ENCODE measurements at regions not wholly inside any gene's neighbourhood (a gene's known extent, or its start where the extent isn't known, plus 50 kb on each side); places are given as distances from the start of the nearest gene placed in this dataset.

GRCh38 chr1:177596485-177596884 is 373.4 kb downstream of the SEC16B start:
- no peaks in the 10 kb centered on the region for H3K9me3 Mint-ChIP-seq
- no peaks in the 10 kb centered on the region for H3K36me3 Mint-ChIP-seq (ENCODE audit: low read depth)
- no peaks in the 10 kb centered on the region for H3K27me3 Mint-ChIP-seq (ENCODE audit: low read depth)
- H3K27ac Mint-ChIP-seq: no peak overlapping the region
- no peak overlapping the region for H3K4me3 Mint-ChIP-seq
- intact Hi-C loops (cut with micrococcal nuclease): no loop called here
- CTCF ChIA-PET: no interaction called here
- no peaks in the 10 kb centered on the region for H3K4me1 Mint-ChIP-seq (ENCODE audit: low read depth)
- DNase-seq: no peak

- H3K36me3 Mint-ChIP-seq (ENCODE audit: low read depth): no peaks in the 10 kb centered on the region
- DNase-seq: no peak
- peaks cover under 1% of the 10 kb centered on the region for H3K9me3 Mint-ChIP-seq
- no peaks in the 10 kb centered on the region for H3K27me3 Mint-ChIP-seq (ENCODE audit: low read depth)
- H3K4me1 Mint-ChIP-seq (ENCODE audit: low read depth): no peaks in the 10 kb centered on the region
- H3K27ac Mint-ChIP-seq: no peak overlapping the region
- intact Hi-C loops (cut with micrococcal nuclease): no loop called here
- H3K4me3 Mint-ChIP-seq: no peak overlapping the region
- CTCF ChIA-PET: no interaction called here
These were observed 376.8 kb downstream of the SEC16B start for GRCh38 chr1:177593105-177593504.

- H3K4me1 Mint-ChIP-seq (ENCODE audit: low read depth): no peaks in the 10 kb centered on the region
- no peak for DNase-seq
- H3K36me3 Mint-ChIP-seq (ENCODE audit: low read depth): no peaks in the 10 kb centered on the region
- H3K27me3 Mint-ChIP-seq (ENCODE audit: low read depth): no peaks in the 10 kb centered on the region
- intact Hi-C loops (cut with micrococcal nuclease): no loop called here
- H3K4me3 Mint-ChIP-seq: no peak overlapping the region
- H3K27ac Mint-ChIP-seq: no peak overlapping the region
- CTCF ChIA-PET: no interaction called here
- H3K9me3 Mint-ChIP-seq: peaks cover 2% of the 10 kb centered on the region
These were observed 377.2 kb downstream of the SEC16B start for GRCh38 chr1:177592624-177593023.

GRCh38 chr1:177591155-177591554 is 378.7 kb downstream of the SEC16B start:
- H3K27me3 Mint-ChIP-seq (ENCODE audit: low read depth): no peaks in the 10 kb centered on the region
- peaks cover 2% of the 10 kb centered on the region for H3K9me3 Mint-ChIP-seq

GRCh38 chr1:177589166-177589565 is 380.7 kb downstream of the SEC16B start:
- no peak overlapping the region for H3K27ac Mint-ChIP-seq
- no peaks in the 10 kb centered on the region for H3K36me3 Mint-ChIP-seq (ENCODE audit: low read depth)
- DNase-seq: no peak
- no peak overlapping the region for H3K4me3 Mint-ChIP-seq
- intact Hi-C loops (cut with micrococcal nuclease): no loop called here
- no peaks in the 10 kb centered on the region for H3K4me1 Mint-ChIP-seq (ENCODE audit: low read depth)
- H3K9me3 Mint-ChIP-seq: peaks cover 2% of the 10 kb centered on the region
- CTCF ChIA-PET: no interaction called here
- H3K27me3 Mint-ChIP-seq (ENCODE audit: low read depth): no peaks in the 10 kb centered on the region

More at GRCh38 chr1:177591155-177591554, 378.7 kb downstream of the SEC16B start:
- H3K4me1 Mint-ChIP-seq (ENCODE audit: low read depth): no peaks in the 10 kb centered on the region
- H3K4me3 Mint-ChIP-seq: no peak overlapping the region
- CTCF ChIA-PET: no interaction called here
- intact Hi-C loops (cut with micrococcal nuclease): no loop called here
- no peaks in the 10 kb centered on the region for H3K36me3 Mint-ChIP-seq (ENCODE audit: low read depth)
- H3K27ac Mint-ChIP-seq: no peak overlapping the region
- DNase-seq: no peak

- peaks cover 2% of the 10 kb centered on the region for H3K9me3 Mint-ChIP-seq
These were observed 383.4 kb downstream of the SEC16B start for GRCh38 chr1:177586429-177586828.

GRCh38 chr1:177585302-177586220 is 384.3 kb downstream of the SEC16B start:
- Mint-ChIP-seq H3K4me3 (no peak overlapping the region), H3K9me3 (peaks cover 2% of the 10 kb centered on the region), H3K36me3 (ENCODE audit: low read depth) (no peaks in the 10 kb centered on the region), H3K27ac (no peak overlapping the region), H3K4me1 (ENCODE audit: low read depth) (no peaks in the 10 kb centered on the region), H3K27me3 (ENCODE audit: low read depth) (no peaks in the 10 kb centered on the region)
- DNase-seq: no peak
- CTCF ChIA-PET: no interaction called here
- intact Hi-C loops (cut with micrococcal nuclease): no loop called here

More at GRCh38 chr1:177586429-177586828, 383.4 kb downstream of the SEC16B start:
- H3K36me3 Mint-ChIP-seq (ENCODE audit: low read depth): no peaks in the 10 kb centered on the region
- intact Hi-C loops (cut with micrococcal nuclease): no loop called here
- CTCF ChIA-PET: no interaction called here
- H3K27ac Mint-ChIP-seq: no peak overlapping the region
- no peaks in the 10 kb centered on the region for H3K4me1 Mint-ChIP-seq (ENCODE audit: low read depth)
- DNase-seq: no peak
- H3K4me3 Mint-ChIP-seq: no peak overlapping the region
- H3K27me3 Mint-ChIP-seq (ENCODE audit: low read depth): no peaks in the 10 kb centered on the region

- Mint-ChIP-seq H3K9me3 (peaks cover 5% of the 10 kb centered on the region), H3K4me3 (no peak overlapping the region), H3K27me3 (ENCODE audit: low read depth) (no peaks in the 10 kb centered on the region), H3K27ac (no peak overlapping the region), H3K36me3 (ENCODE audit: low read depth) (no peaks in the 10 kb centered on the region), H3K4me1 (ENCODE audit: low read depth) (no peaks in the 10 kb centered on the region)
- CTCF ChIA-PET: no interaction called here
- DNase-seq: no peak
- intact Hi-C loops (cut with micrococcal nuclease): no loop called here
These were observed 396.0 kb downstream of the SEC16B start for GRCh38 chr1:177573901-177574300.

- H3K27me3 Mint-ChIP-seq (ENCODE audit: low read depth): no peaks in the 10 kb centered on the region
- intact Hi-C loops (cut with micrococcal nuclease): no loop called here
- H3K27ac Mint-ChIP-seq: no peak overlapping the region
- H3K36me3 Mint-ChIP-seq (ENCODE audit: low read depth): no peaks in the 10 kb centered on the region
- no peaks in the 10 kb centered on the region for H3K4me1 Mint-ChIP-seq (ENCODE audit: low read depth)
- peaks cover 5% of the 10 kb centered on the region for H3K9me3 Mint-ChIP-seq
- no peak overlapping the region for H3K4me3 Mint-ChIP-seq
- CTCF ChIA-PET: no interaction called here
- no peak for DNase-seq
These were observed 398.3 kb downstream of the SEC16B start for GRCh38 chr1:177571485-177572076.

- CTCF ChIA-PET: no interaction called here
- no peaks in the 10 kb centered on the region for H3K27me3 Mint-ChIP-seq (ENCODE audit: low read depth)
- no peak overlapping the region for H3K27ac Mint-ChIP-seq
- H3K9me3 Mint-ChIP-seq: peaks cover 5% of the 10 kb centered on the region
- H3K4me3 Mint-ChIP-seq: no peak overlapping the region
- no peaks in the 10 kb centered on the region for H3K36me3 Mint-ChIP-seq (ENCODE audit: low read depth)
- DNase-seq: no peak
- H3K4me1 Mint-ChIP-seq (ENCODE audit: low read depth): no peaks in the 10 kb centered on the region
- intact Hi-C loops (cut with micrococcal nuclease): no loop called here
These were observed 398.8 kb downstream of the SEC16B start for GRCh38 chr1:177571076-177571475.

- H3K4me1 Mint-ChIP-seq (ENCODE audit: low read depth): no peaks in the 10 kb centered on the region
- DNase-seq: no peak
- CTCF ChIA-PET: no interaction called here
- intact Hi-C loops (cut with micrococcal nuclease): no loop called here
- H3K27me3 Mint-ChIP-seq (ENCODE audit: low read depth): no peaks in the 10 kb centered on the region
- H3K36me3 Mint-ChIP-seq (ENCODE audit: low read depth): no peaks in the 10 kb centered on the region
- no peak overlapping the region for H3K27ac Mint-ChIP-seq
- no peak overlapping the region for H3K4me3 Mint-ChIP-seq
- no peaks in the 10 kb centered on the region for H3K9me3 Mint-ChIP-seq
These were observed 398.7 kb downstream of the BRINP2 start for GRCh38 chr1:177569476-177569875.

GRCh38 chr1:177568622-177569021 is 397.9 kb downstream of the BRINP2 start:
- H3K36me3 Mint-ChIP-seq (ENCODE audit: low read depth): no peaks in the 10 kb centered on the region
- no peaks in the 10 kb centered on the region for H3K9me3 Mint-ChIP-seq
- H3K4me3 Mint-ChIP-seq: no peak overlapping the region
- H3K4me1 Mint-ChIP-seq (ENCODE audit: low read depth): no peaks in the 10 kb centered on the region
- no peak overlapping the region for H3K27ac Mint-ChIP-seq
- H3K27me3 Mint-ChIP-seq (ENCODE audit: low read depth): no peaks in the 10 kb centered on the region
- no peak for DNase-seq
- intact Hi-C loops (cut with micrococcal nuclease): no loop called here
- CTCF ChIA-PET: no interaction called here

GRCh38 chr1:177567393-177567792 is 396.6 kb downstream of the BRINP2 start:
- no peak overlapping the region for H3K27ac Mint-ChIP-seq
- DNase-seq: no peak
- no peaks in the 10 kb centered on the region for H3K4me1 Mint-ChIP-seq (ENCODE audit: low read depth)
- intact Hi-C loops (cut with micrococcal nuclease): no loop called here
- H3K27me3 Mint-ChIP-seq (ENCODE audit: low read depth): no peaks in the 10 kb centered on the region
- H3K9me3 Mint-ChIP-seq: no peaks in the 10 kb centered on the region
- CTCF ChIA-PET: interaction anchor here (0.5 kb wide), 1 partner anchor 322 kb away, joined by 5 read pairs; no protein-coding TSS in a partner anchor
- no peaks in the 10 kb centered on the region for H3K36me3 Mint-ChIP-seq (ENCODE audit: low read depth)
- H3K4me3 Mint-ChIP-seq: no peak overlapping the region

Measured in activated naive CD4-positive, alpha-beta T cell treated with anti-CD3 and anti-CD28 coated beads for 36 hours (primary cell).